HepG2 (cell line): ENCODE measurements at regions not wholly inside any gene's neighbourhood (a gene's known extent, or its start where the extent isn't known, plus 50 kb on each side); places are given as distances from the start of the nearest gene placed in this dataset.
A peak's percentile ranks its signal among the peaks of the same experiment; 100 is the strongest.

Experiments used
- DPF2 ChIP-seq: sonication (generic); formaldehyde crosslinking; IDR thresholded peaks from 2 replicates; pipeline ENCODE4 v1.4.0; 2020; ENCODE audit warnings: mild to moderate bottlenecking, low read depth, missing genetic modification reagents, borderline replicate concordance
- HDAC2 ChIP-seq: sonication (generic); formaldehyde crosslinking; IDR thresholded peaks from 2 replicates; pipeline ENCODE4 v1.4.0; 2020; ENCODE audit warnings: missing genetic modification reagents
- KMT2A ChIP-seq: sonication (generic); formaldehyde crosslinking; IDR thresholded peaks from 2 replicates; pipeline ENCODE4 v1.4.0; 2020; ENCODE audit warnings: missing genetic modification reagents
- MAZ ChIP-seq, 2 experiments: sonication (generic) in 1 of 2; formaldehyde crosslinking in 1 of 2; IDR thresholded peaks; 2 replicates each; pipeline versions ENCODE4 v1.5.0 to v1.6.1; 2012 to 2020; ENCODE audit warnings: low read depth in 2 of 2, mild to moderate bottlenecking in 2 of 2, borderline replicate concordance in 1 of 2, improper control_type of control experiment in 1 of 2, low read length in 1 of 2, missing genetic modification reagents in 1 of 2, moderate library complexity in 1 of 2
- REST ChIP-seq, 2 experiments: IDR thresholded peaks; 2 replicates each; pipeline ENCODE4 v1.6.1; 2011 to 2012; ENCODE audit warnings: low read length in 2 of 2, borderline replicate concordance in 1 of 2, low read depth in 1 of 2, mild to moderate bottlenecking in 1 of 2, moderate library complexity in 1 of 2
- SUZ12 ChIP-seq: fragments of 150-350 bp; IDR thresholded peaks from 2 replicates; pipeline ENCODE4 v1.6.1; 2014; ENCODE audit warnings: low read depth, low read length
- U2AF1 ChIP-seq: fragments of 200-400 bp; formaldehyde crosslinking; optimal IDR thresholded peaks from 2 replicates; pipeline ENCODE3; 2017; ENCODE audit warnings: mild to moderate bottlenecking, low read depth, low read length
- USF2 ChIP-seq, 2 experiments: sonication (generic) in 1 of 2; formaldehyde crosslinking in 1 of 2; IDR thresholded peaks; 2 replicates each; pipeline versions ENCODE4 v1.5.1 to v1.6.1; 2011 to 2020; ENCODE audit warnings: borderline replicate concordance in 1 of 2, low read depth in 1 of 2, low read length in 1 of 2, mild to moderate bottlenecking in 1 of 2, missing genetic modification reagents in 1 of 2, moderate library complexity in 1 of 2
- ZBTB40 ChIP-seq, 2 experiments: fragments of 450-650 bp in 1 of 2; sonication (generic) in 1 of 2; formaldehyde crosslinking in 1 of 2; IDR thresholded peaks; 2 replicates each; pipeline versions ENCODE4 v1.6.1 to v1.8.0; 2016 to 2022; ENCODE audit warnings: antibody characterized with exemption in 1 of 2, mild to moderate bottlenecking in 1 of 2, missing genetic modification reagents in 1 of 2
- ZBTB44 ChIP-seq: sonication (generic); formaldehyde crosslinking; IDR thresholded peaks from 2 replicates; pipeline ENCODE4 v1.4.0; 2020; ENCODE audit warnings: missing genetic modification reagents
- ZMYM4 ChIP-seq: sonication (generic); formaldehyde crosslinking; IDR thresholded peaks from 2 replicates; pipeline ENCODE4 v1.8.1; 2023; ENCODE audit warnings: mild to moderate bottlenecking, missing genetic modification reagents

- TF ChIP-seq ZBTB40 (IDR thresholded peaks at IDR 0.05) (no peak), ZBTB40 (CRISPR knock-in tag; IDR thresholded peaks at IDR 0.05) (no peak), REST (IDR thresholded peaks at IDR 0.05; ENCODE audit: borderline replicate concordance in 1 of 2, low read depth in 1 of 2, low read length in 2 of 2) (no peak), HDAC2 (peak; percentile 51; the same call in 1 of the 2 replicates), KMT2A (CRISPR knock-in tag) (no peak), USF2 (IDR thresholded peaks at IDR 0.05; ENCODE audit: low read depth, low read length) (no peak), USF2 (CRISPR knock-in tag; IDR thresholded peaks at IDR 0.05; ENCODE audit: borderline replicate concordance) (no peak), SUZ12 (no peak), ZBTB44 (CRISPR knock-in tag) (no peak), U2AF1 (no peak), DPF2 (peak; percentile 76), MAZ (IDR thresholded peaks at IDR 0.05; ENCODE audit: borderline replicate concordance, low read depth, low read length) (no peak), MAZ (CRISPR knock-in tag; IDR thresholded peaks at IDR 0.05; ENCODE audit: low read depth) (no peak), ZMYM4 (no peak)
These were observed 305.3 kb upstream of the DDHD1 start (continued) for GRCh38 chr14:53458368-53458814.
